Activated T-cell treated with anti-CD3 and anti-CD28 coated beads, Interleukin-2, amount 50 U/mL, for 4 hours (primary cell): ENCODE measurements at regions not wholly inside any gene's neighbourhood (a gene's known extent, or its start where the extent isn't known, plus 50 kb on each side); places are given as distances from the start of the nearest gene placed in this dataset.

Experiments
- ATAC-seq, 2 donors: fragments of 200-7000 bp; cut with Tn5 transposase; one replicate each; pipeline ENCODE4 v1.10.0; 2021
- DNase-seq: peaks from one replicate; pipeline ENCODE4 v3.0.0-alpha.2; 2020
- H3K27me3 Mint-ChIP-seq: one replicate; pipeline ENCODE4 v1.8.0; 2021; ENCODE audit warnings: low read depth, mixed read lengths
- H3K36me3 Mint-ChIP-seq: one replicate; pipeline ENCODE4 v1.8.0; 2022; ENCODE audit warnings: mixed read lengths; ENCODE audit not compliant: insufficient read depth
- H3K4me1 Mint-ChIP-seq: one replicate; pipeline ENCODE4 v1.8.0; 2021; ENCODE audit warnings: low read depth, mixed read lengths
- H3K4me3 Mint-ChIP-seq: one replicate; pipeline ENCODE4 v1.8.0; 2021; ENCODE audit warnings: mild to moderate bottlenecking, moderate library complexity, mixed read lengths
- H3K9me3 Mint-ChIP-seq: one replicate; pipeline ENCODE4 v1.8.0; 2021; ENCODE audit warnings: mixed read lengths

- no peak for ATAC-seq
- DNase-seq, result no peak
- Mint-ChIP-seq H3K4me1 (no peaks in the 10 kb centered on the region), H3K27me3 (no peaks in the 10 kb centered on the region), H3K4me3 (no peak overlapping the region), H3K9me3 (peaks cover 3% of the 10 kb centered on the region), H3K36me3 (no peaks in the 10 kb centered on the region)
These were observed 75.7 kb downstream of the ZC3H11B start for GRCh38 chr1:219537223-219537631.

GRCh38 chr1:219536038-219536437 is 76.9 kb downstream of the ZC3H11B start:
- no peaks in the 10 kb centered on the region for H3K27me3 Mint-ChIP-seq
- DNase-seq (no peak), ATAC-seq (no peak)
- H3K36me3 Mint-ChIP-seq, result no peaks in the 10 kb centered on the region
- no peaks in the 10 kb centered on the region for H3K4me1 Mint-ChIP-seq
- peaks cover 3% of the 10 kb centered on the region for H3K9me3 Mint-ChIP-seq
- no peak overlapping the region for H3K4me3 Mint-ChIP-seq

- no peak for DNase-seq
- Mint-ChIP-seq H3K36me3 (no peaks in the 10 kb centered on the region), H3K27me3 (no peaks in the 10 kb centered on the region), H3K4me3 (no peak overlapping the region), H3K9me3 (peaks cover 3% of the 10 kb centered on the region), H3K4me1 (no peaks in the 10 kb centered on the region)
- no peak for ATAC-seq
These were observed 77.9 kb downstream of the ZC3H11B start for GRCh38 chr1:219534991-219535390.

GRCh38 chr1:219533280-219533679 is 79.6 kb downstream of the ZC3H11B start:
- Mint-ChIP-seq H3K4me1 (no peaks in the 10 kb centered on the region), H3K9me3 (peaks cover 3% of the 10 kb centered on the region), H3K4me3 (no peak overlapping the region), H3K36me3 (no peaks in the 10 kb centered on the region), H3K27me3 (no peaks in the 10 kb centered on the region)
- ATAC-seq, result no peak
- DNase-seq, result no peak

- Mint-ChIP-seq H3K4me3 (no peak overlapping the region), H3K9me3 (peaks cover 3% of the 10 kb centered on the region), H3K4me1 (no peaks in the 10 kb centered on the region), H3K36me3 (no peaks in the 10 kb centered on the region), H3K27me3 (no peaks in the 10 kb centered on the region)
- DNase-seq (no peak), ATAC-seq (no peak)
These were observed 83.8 kb downstream of the ZC3H11B start for GRCh38 chr1:219529116-219529515.

GRCh38 chr1:219528633-219529032 is 84.3 kb downstream of the ZC3H11B start:
- no peaks in the 10 kb centered on the region for H3K36me3 Mint-ChIP-seq
- no peak overlapping the region for H3K4me3 Mint-ChIP-seq
- H3K4me1 Mint-ChIP-seq, result no peaks in the 10 kb centered on the region
- ATAC-seq (no peak), DNase-seq (no peak)
- no peaks in the 10 kb centered on the region for H3K27me3 Mint-ChIP-seq
- peaks cover 1% of the 10 kb centered on the region for H3K9me3 Mint-ChIP-seq

GRCh38 chr1:219527994-219528393 is 84.9 kb downstream of the ZC3H11B start:
- no peaks in the 10 kb centered on the region for H3K36me3 Mint-ChIP-seq
- H3K27me3 Mint-ChIP-seq, result no peaks in the 10 kb centered on the region
- H3K4me1 Mint-ChIP-seq, result no peaks in the 10 kb centered on the region
- no peaks in the 10 kb centered on the region for H3K9me3 Mint-ChIP-seq
- no peak overlapping the region for H3K4me3 Mint-ChIP-seq
- no peak for ATAC-seq
- no peak for DNase-seq

GRCh38 chr1:219526074-219526473 is 86.8 kb downstream of the ZC3H11B start:
- DNase-seq (no peak), ATAC-seq (no peak)
- Mint-ChIP-seq H3K36me3 (no peaks in the 10 kb centered on the region), H3K4me1 (no peaks in the 10 kb centered on the region), H3K4me3 (no peak overlapping the region), H3K9me3 (no peaks in the 10 kb centered on the region), H3K27me3 (no peaks in the 10 kb centered on the region)

- Mint-ChIP-seq H3K36me3 (no peaks in the 10 kb centered on the region), H3K4me1 (no peaks in the 10 kb centered on the region)
- no peak for ATAC-seq
These were observed 89.5 kb downstream of the ZC3H11B start for GRCh38 chr1:219523411-219523810.

GRCh38 chr1:219521325-219521724 is 91.6 kb downstream of the ZC3H11B start:
- no peak overlapping the region for H3K4me3 Mint-ChIP-seq
- H3K27me3 Mint-ChIP-seq, result no peaks in the 10 kb centered on the region
- no peaks in the 10 kb centered on the region for H3K36me3 Mint-ChIP-seq
- no peak for DNase-seq
- no peaks in the 10 kb centered on the region for H3K9me3 Mint-ChIP-seq
- no peak for ATAC-seq
- H3K4me1 Mint-ChIP-seq, result no peaks in the 10 kb centered on the region

More at GRCh38 chr1:219523411-219523810, 89.5 kb downstream of the ZC3H11B start:
- no peaks in the 10 kb centered on the region for H3K9me3 Mint-ChIP-seq
- DNase-seq, result no peak
- H3K4me3 Mint-ChIP-seq, result no peak overlapping the region
- no peaks in the 10 kb centered on the region for H3K27me3 Mint-ChIP-seq

- Mint-ChIP-seq H3K27me3 (no peaks in the 10 kb centered on the region), H3K36me3 (no peaks in the 10 kb centered on the region), H3K4me1 (no peaks in the 10 kb centered on the region), H3K4me3 (no peak overlapping the region), H3K9me3 (no peaks in the 10 kb centered on the region)
- no peak for DNase-seq
- ATAC-seq, result no peak
These were observed 92.7 kb downstream of the ZC3H11B start for GRCh38 chr1:219520241-219520640.

GRCh38 chr1:219518907-219519248 is 94.0 kb downstream of the ZC3H11B start:
- no peaks in the 10 kb centered on the region for H3K36me3 Mint-ChIP-seq
- H3K4me3 Mint-ChIP-seq, result no peak overlapping the region
- H3K4me1 Mint-ChIP-seq, result no peaks in the 10 kb centered on the region
- H3K27me3 Mint-ChIP-seq, result no peaks in the 10 kb centered on the region
- ATAC-seq (no peak), DNase-seq (no peak)
- no peaks in the 10 kb centered on the region for H3K9me3 Mint-ChIP-seq

- ATAC-seq (no peak), DNase-seq (no peak)
- Mint-ChIP-seq H3K27me3 (no peaks in the 10 kb centered on the region), H3K36me3 (no peaks in the 10 kb centered on the region), H3K9me3 (no peaks in the 10 kb centered on the region), H3K4me3 (no peak overlapping the region), H3K4me1 (no peaks in the 10 kb centered on the region)
These were observed 94.6 kb downstream of the ZC3H11B start for GRCh38 chr1:219518168-219518906.

GRCh38 chr1:219517031-219517430 is 95.9 kb downstream of the ZC3H11B start:
- H3K27me3 Mint-ChIP-seq, result no peaks in the 10 kb centered on the region
- H3K36me3 Mint-ChIP-seq, result no peaks in the 10 kb centered on the region
- no peaks in the 10 kb centered on the region for H3K9me3 Mint-ChIP-seq
- H3K4me1 Mint-ChIP-seq, result no peaks in the 10 kb centered on the region
- no peak for DNase-seq
- no peak for ATAC-seq
- H3K4me3 Mint-ChIP-seq, result no peak overlapping the region

GRCh38 chr1:219514728-219515127 is 98.2 kb downstream of the ZC3H11B start:
- Mint-ChIP-seq H3K36me3 (no peaks in the 10 kb centered on the region), H3K27me3 (no peaks in the 10 kb centered on the region), H3K4me3 (no peak overlapping the region), H3K9me3 (peaks cover 2% of the 10 kb centered on the region), H3K4me1 (no peaks in the 10 kb centered on the region)
- no peak for DNase-seq
- ATAC-seq, result no peak

GRCh38 chr1:219507437-219507836 is 105.5 kb downstream of the ZC3H11B start:
- H3K27me3 Mint-ChIP-seq, result no peaks in the 10 kb centered on the region
- H3K36me3 Mint-ChIP-seq, result no peaks in the 10 kb centered on the region
- no peaks in the 10 kb centered on the region for H3K4me1 Mint-ChIP-seq
- ATAC-seq (no peak), DNase-seq (no peak)
- peaks cover 3% of the 10 kb centered on the region for H3K9me3 Mint-ChIP-seq
- no peak overlapping the region for H3K4me3 Mint-ChIP-seq
